ENCODE measurements at regions not wholly inside any gene's neighbourhood (a gene's known extent, or its start where the extent isn't known, plus 50 kb on each side); places are given as distances from the start of the nearest gene placed in this dataset.

DNA sequence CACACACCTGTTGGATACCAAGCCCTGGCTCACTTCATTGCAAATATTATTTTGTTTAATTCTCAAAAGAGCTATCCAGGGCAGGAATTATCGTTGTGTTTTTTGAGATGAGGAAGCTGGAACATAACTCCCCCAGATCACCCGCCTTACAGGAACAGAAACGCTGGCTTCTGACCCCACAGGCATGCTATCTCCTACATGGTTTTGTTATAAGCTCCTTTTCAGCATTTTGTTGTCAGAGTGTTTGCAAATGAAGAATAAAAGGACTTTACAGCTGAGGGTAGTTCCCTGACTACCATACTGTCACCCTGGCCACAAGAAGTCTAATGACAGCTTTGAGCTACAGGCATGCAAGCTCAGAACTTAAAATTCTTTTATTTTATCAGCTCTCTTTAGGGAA is 62.0 kb upstream of the MRPS9 start:
- H3K4me2 ChIP-seq (replicated peaks; ENCODE audit: low read depth, low read length, poor library complexity, severe bottlenecking) = peak overlapping the region; percentile 69

GRCh38 chr2:104976603-104977120 is 61.2 kb upstream of the MRPS9 start:
- H3K4me2 ChIP-seq (replicated peaks; ENCODE audit: low read depth, low read length, poor library complexity, severe bottlenecking) = peak overlapping the region; percentile 69
- H3K4me1 ChIP-seq (ENCODE audit: control insufficient read depth in 2 of 2, insufficient read depth in 2 of 2, low read length in 2 of 2) = peaks cover 28 to 33% of the 10 kb centered on the region in 2 donors
- Mint-ChIP-seq H3K4me3 (peak overlapping the region; percentile 90), H3K27ac (peak overlapping the region; percentile 94), H3K27me3 (no peaks in the 10 kb centered on the region), H3K9me3 (ENCODE audit: insufficient read depth) (no peaks in the 10 kb centered on the region), H3K4me1 (peaks cover 38% of the 10 kb centered on the region)
- TF ChIP-seq, protein P1, sequence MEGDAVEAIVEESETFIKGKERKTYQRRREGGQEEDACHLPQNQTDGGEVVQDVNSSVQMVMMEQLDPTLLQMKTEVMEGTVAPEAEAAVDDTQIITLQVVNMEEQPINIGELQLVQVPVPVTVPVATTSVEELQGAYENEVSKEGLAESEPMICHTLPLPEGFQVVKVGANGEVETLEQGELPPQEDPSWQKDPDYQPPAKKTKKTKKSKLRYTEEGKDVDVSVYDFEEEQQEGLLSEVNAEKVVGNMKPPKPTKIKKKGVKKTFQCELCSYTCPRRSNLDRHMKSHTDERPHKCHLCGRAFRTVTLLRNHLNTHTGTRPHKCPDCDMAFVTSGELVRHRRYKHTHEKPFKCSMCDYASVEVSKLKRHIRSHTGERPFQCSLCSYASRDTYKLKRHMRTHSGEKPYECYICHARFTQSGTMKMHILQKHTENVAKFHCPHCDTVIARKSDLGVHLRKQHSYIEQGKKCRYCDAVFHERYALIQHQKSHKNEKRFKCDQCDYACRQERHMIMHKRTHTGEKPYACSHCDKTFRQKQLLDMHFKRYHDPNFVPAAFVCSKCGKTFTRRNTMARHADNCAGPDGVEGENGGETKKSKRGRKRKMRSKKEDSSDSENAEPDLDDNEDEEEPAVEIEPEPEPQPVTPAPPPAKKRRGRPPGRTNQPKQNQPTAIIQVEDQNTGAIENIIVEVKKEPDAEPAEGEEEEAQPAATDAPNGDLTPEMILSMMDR (IDR thresholded peaks at IDR 0.05) = peak; percentile 79
- TF ChIP-seq EZH2 (IDR thresholded peaks at IDR 0.05; ENCODE audit: borderline replicate concordance, insufficient read depth, low read depth, low read length, poor library complexity, severe bottlenecking) = no peak
- ATAC-seq (ENCODE audit: low read depth) (peak; percentile 97), DNase-seq (peak; percentile 89)
- peak overlapping the region; percentile 20 to 46 for H3K27ac ChIP-seq (ENCODE audit: low read length in 2 of 2)
- ChIA-PET CTCF (interaction anchor here (0.6 to 1.9 kb wide), 22 partner anchors 9 to 259 kb away, joined by 3 to 11 read pairs (median 3); partner anchors contain the start of gene MRPS9), POLR2A (interaction anchor here (0.6 to 1.7 kb wide), 3 partner anchors 38 to 69 kb away, joined by 3 to 8 read pairs (median 4); partner anchors contain the start of gene MRPS9)
- intact Hi-C loops (cut with micrococcal nuclease) = loop anchor here (1.0 to 5.0 kb wide), 6 partner anchors 38 to 360 kb away; partner anchors contain the start of gene C2orf49
- H2AFZ ChIP-seq (ENCODE audit: insufficient read depth, low read depth, low read length, poor library complexity, severe bottlenecking) = peak overlapping the region; percentile 61
- peak overlapping the region; percentile 31 for H3K9ac ChIP-seq (ENCODE audit: low read length)
- H3K36me3 ChIP-seq (replicated peaks in 1 of 2; ENCODE audit: control extremely low read depth in 1 of 2, control insufficient read depth in 1 of 2, extremely low read depth in 1 of 2, insufficient read depth in 2 of 2, low read length in 1 of 2) = no peaks in the 10 kb centered on the region
- H3K9me3 ChIP-seq (ENCODE audit: control extremely low read depth in 1 of 3, control insufficient read depth in 2 of 3, insufficient read depth in 1 of 3, low read length in 2 of 3) = no peaks in the 10 kb centered on the region
- H3K79me2 ChIP-seq (ENCODE audit: control insufficient read depth, insufficient read depth, low read length) = no peaks in the 10 kb centered on the region
- peak overlapping the region; percentile 5 to 55 (median 47) for H3K4me3 ChIP-seq (ENCODE audit: control extremely low read depth in 1 of 5, extremely low read depth in 1 of 5, insufficient read depth in 1 of 5, low read depth in 2 of 5, low read length in 4 of 5)
- H4K20me1 ChIP-seq (ENCODE audit: control insufficient read depth, insufficient read depth, low read length, poor library complexity, severe bottlenecking) = no peaks in the 10 kb centered on the region
- 0% methylated on average over 1 of the region's 4 CpGs for WGBS (ENCODE audit: insufficient coverage)
- no peaks in the 10 kb centered on the region for H3K27me3 ChIP-seq (replicated peaks in 1 of 4; ENCODE audit: control extremely low read depth in 1 of 4, control insufficient read depth in 3 of 4, insufficient read depth in 4 of 4, low read length in 3 of 4)

More for the DNA sequence above, 62.0 kb upstream of the MRPS9 start:
- no peak overlapping the region for H3K9ac ChIP-seq (ENCODE audit: low read length)
- H3K27me3 ChIP-seq (replicated peaks in 1 of 4; ENCODE audit: control extremely low read depth in 1 of 4, control insufficient read depth in 3 of 4, insufficient read depth in 4 of 4, low read length in 3 of 4) = no peaks in the 10 kb centered on the region
- POLR2A ChIA-PET = interaction anchor here (1.3 to 1.7 kb wide), 2 partner anchors 37 to 62 kb away, joined by 4 to 8 read pairs; partner anchors contain the start of gene MRPS9
- H3K36me3 ChIP-seq (replicated peaks in 1 of 2; ENCODE audit: control extremely low read depth in 1 of 2, control insufficient read depth in 1 of 2, extremely low read depth in 1 of 2, insufficient read depth in 2 of 2, low read length in 1 of 2) = no peaks in the 10 kb centered on the region
- H3K4me3 Mint-ChIP-seq = peak overlapping the region; percentile 90
- no peaks in the 10 kb centered on the region for H4K20me1 ChIP-seq (ENCODE audit: control insufficient read depth, insufficient read depth, low read length, poor library complexity, severe bottlenecking)
- no peak overlapping the region for H3K4me3 ChIP-seq (ENCODE audit: control extremely low read depth in 1 of 5, extremely low read depth in 1 of 5, insufficient read depth in 1 of 5, low read depth in 2 of 5, low read length in 4 of 5)
- H3K9me3 Mint-ChIP-seq (ENCODE audit: insufficient read depth) = no peaks in the 10 kb centered on the region
- no peaks in the 10 kb centered on the region for H3K9me3 ChIP-seq (ENCODE audit: control extremely low read depth in 1 of 3, control insufficient read depth in 2 of 3, insufficient read depth in 1 of 3, low read length in 2 of 3)
- H3K4me1 ChIP-seq (ENCODE audit: control insufficient read depth in 2 of 2, insufficient read depth in 2 of 2, low read length in 2 of 2) = peaks cover 28 to 33% of the 10 kb centered on the region in 2 donors
- TF ChIP-seq, protein P1 (IDR thresholded peaks at IDR 0.05) = no peak
- TF ChIP-seq EZH2 (IDR thresholded peaks at IDR 0.05; ENCODE audit: borderline replicate concordance, insufficient read depth, low read depth, low read length, poor library complexity, severe bottlenecking) = no peak
- ATAC-seq (ENCODE audit: low read depth) (no peak), DNase-seq (peak; percentile 25)
- H3K27ac ChIP-seq (ENCODE audit: low read length in 2 of 2) = peak overlapping the region; percentile 20 to 46
- H3K27ac Mint-ChIP-seq = peak overlapping the region; percentile 94
- no peaks in the 10 kb centered on the region for H3K27me3 Mint-ChIP-seq
- WGBS (ENCODE audit: insufficient coverage) = no CpG with 5 or more reads among the region's 3 CpGs
- CTCF ChIA-PET = interaction anchor here (0.8 to 1.9 kb wide), 14 partner anchors 9 to 260 kb away, joined by 3 to 11 read pairs (median 4); partner anchors contain the start of gene MRPS9
- intact Hi-C loops (cut with micrococcal nuclease) = loop anchor here (1.0 to 5.0 kb wide), 6 partner anchors 38 to 361 kb away; partner anchors contain the start of gene C2orf49
- no peaks in the 10 kb centered on the region for H3K79me2 ChIP-seq (ENCODE audit: control insufficient read depth, insufficient read depth, low read length)
- H3K4me1 Mint-ChIP-seq = peaks cover 38% of the 10 kb centered on the region
- H2AFZ ChIP-seq (ENCODE audit: insufficient read depth, low read depth, low read length, poor library complexity, severe bottlenecking) = no peak overlapping the region
